ENCODE measurements at regions not wholly inside any gene's neighbourhood (a gene's known extent, or its start where the extent isn't known, plus 50 kb on each side); places are given as distances from the start of the nearest gene placed in this dataset.

- ChIA-PET POLR2A (ENCODE audit: unreplicated experiment) (no interaction called here), CTCF (no interaction called here)
- Histone ChIP-seq H3K4me3 (no peak overlapping the region), H3K27ac (no peak overlapping the region), H3K79me2 (ENCODE audit: low read depth) (no peaks in the 10 kb centered on the region), H2AFZ (no peak overlapping the region), H4K20me1 (ENCODE audit: insufficient read depth) (no peaks in the 10 kb centered on the region), H3F3A (ENCODE audit: insufficient read depth, low read depth) (no peaks in the 10 kb centered on the region), H3K9me3 (ENCODE audit: insufficient read depth, low read depth) (no peaks in the 10 kb centered on the region), H3K36me3 (ENCODE audit: low read depth) (no peaks in the 10 kb centered on the region), H3K27me3 (ENCODE audit: insufficient read depth, low read depth) (no peaks in the 10 kb centered on the region), H3K4me2 (no peak overlapping the region), H3K4me1 (replicated peaks; ENCODE audit: insufficient read depth) (no peaks in the 10 kb centered on the region), H3K9me2 (ENCODE audit: insufficient read depth) (no peaks in the 10 kb centered on the region)
- no peak for TF ChIP-seq EZH2 (IDR thresholded peaks at IDR 0.05; ENCODE audit: low read depth)
- intact Hi-C loops (cut with micrococcal nuclease; ENCODE audit: unreplicated experiment) = no loop called here
- no peak for DNase-seq
- no TSS peak for BruUV-seq (replicated peaks)
Measured at GRCh38 chr1:56168176-56168575, 411.2 kb downstream of the PLPP3 start.

- no peak overlapping the region for H3K27ac ChIP-seq
- no TSS peak for BruUV-seq (replicated peaks)
- no peaks in the 10 kb centered on the region for H4K20me1 ChIP-seq (ENCODE audit: insufficient read depth)
- no peaks in the 10 kb centered on the region for H3F3A ChIP-seq (ENCODE audit: insufficient read depth, low read depth)
- no peak overlapping the region for H3K4me2 ChIP-seq
- ChIA-PET CTCF (no interaction called here), POLR2A (ENCODE audit: unreplicated experiment) (no interaction called here)
- no peaks in the 10 kb centered on the region for H3K9me2 ChIP-seq (ENCODE audit: insufficient read depth)
- TF ChIP-seq, protein P1, sequence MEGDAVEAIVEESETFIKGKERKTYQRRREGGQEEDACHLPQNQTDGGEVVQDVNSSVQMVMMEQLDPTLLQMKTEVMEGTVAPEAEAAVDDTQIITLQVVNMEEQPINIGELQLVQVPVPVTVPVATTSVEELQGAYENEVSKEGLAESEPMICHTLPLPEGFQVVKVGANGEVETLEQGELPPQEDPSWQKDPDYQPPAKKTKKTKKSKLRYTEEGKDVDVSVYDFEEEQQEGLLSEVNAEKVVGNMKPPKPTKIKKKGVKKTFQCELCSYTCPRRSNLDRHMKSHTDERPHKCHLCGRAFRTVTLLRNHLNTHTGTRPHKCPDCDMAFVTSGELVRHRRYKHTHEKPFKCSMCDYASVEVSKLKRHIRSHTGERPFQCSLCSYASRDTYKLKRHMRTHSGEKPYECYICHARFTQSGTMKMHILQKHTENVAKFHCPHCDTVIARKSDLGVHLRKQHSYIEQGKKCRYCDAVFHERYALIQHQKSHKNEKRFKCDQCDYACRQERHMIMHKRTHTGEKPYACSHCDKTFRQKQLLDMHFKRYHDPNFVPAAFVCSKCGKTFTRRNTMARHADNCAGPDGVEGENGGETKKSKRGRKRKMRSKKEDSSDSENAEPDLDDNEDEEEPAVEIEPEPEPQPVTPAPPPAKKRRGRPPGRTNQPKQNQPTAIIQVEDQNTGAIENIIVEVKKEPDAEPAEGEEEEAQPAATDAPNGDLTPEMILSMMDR (conservative IDR thresholded peaks at IDR 0.05) = no peak
- no peak for TF ChIP-seq EZH2 (IDR thresholded peaks at IDR 0.05; ENCODE audit: low read depth)
- no peaks in the 10 kb centered on the region for H3K79me2 ChIP-seq (ENCODE audit: low read depth)
- no peak overlapping the region for H3K4me3 ChIP-seq
- no peaks in the 10 kb centered on the region for H3K4me1 ChIP-seq (replicated peaks; ENCODE audit: insufficient read depth)
- no peaks in the 10 kb centered on the region for H3K36me3 ChIP-seq (ENCODE audit: low read depth)
- H2AFZ ChIP-seq = no peak overlapping the region
- DNase-seq = no peak
- H3K9me3 ChIP-seq (ENCODE audit: insufficient read depth, low read depth) = no peaks in the 10 kb centered on the region
- intact Hi-C loops (cut with micrococcal nuclease; ENCODE audit: unreplicated experiment) = no loop called here
- H3K27me3 ChIP-seq (ENCODE audit: insufficient read depth, low read depth) = no peaks in the 10 kb centered on the region
Measured at GRCh38 chr1:56167596-56167995, 411.8 kb downstream of the PLPP3 start.

DNA sequence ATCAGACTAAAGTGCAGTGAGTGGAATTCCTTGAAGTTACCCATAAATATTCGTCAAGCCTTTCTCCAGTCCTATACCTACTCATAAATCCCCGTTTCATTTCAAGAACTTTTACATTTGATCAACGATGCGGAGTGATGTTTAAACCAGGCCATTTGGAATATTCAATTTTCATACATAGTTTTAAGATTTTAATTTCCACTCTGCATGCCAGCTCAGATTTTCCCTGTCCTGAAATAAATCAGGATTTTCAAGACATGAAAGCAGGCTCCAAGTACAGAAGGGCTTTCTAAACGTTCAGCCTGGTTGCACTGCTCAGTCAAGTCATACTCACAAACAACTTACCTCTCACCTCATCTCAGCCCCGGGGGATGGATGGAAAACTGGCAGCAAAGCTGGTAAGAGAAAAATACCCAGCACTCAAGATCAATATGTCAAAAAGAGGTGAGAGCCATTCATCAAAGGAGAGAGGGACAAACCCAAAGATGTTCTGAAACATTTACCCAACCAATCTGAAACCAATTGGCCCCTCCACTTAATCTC lies 418.5 kb downstream of the PLPP3 start:
- no peaks in the 10 kb centered on the region for H3K9me3 ChIP-seq (ENCODE audit: insufficient read depth, low read depth)
- no peaks in the 10 kb centered on the region for H3K36me3 ChIP-seq (ENCODE audit: low read depth)
- H3K4me3 ChIP-seq = no peak overlapping the region
- H4K20me1 ChIP-seq (ENCODE audit: insufficient read depth) = no peaks in the 10 kb centered on the region
- peaks cover 9% of the 10 kb centered on the region; the same call in 1 of the 2 replicates for H3K4me1 ChIP-seq (replicated peaks; ENCODE audit: insufficient read depth)
- no peaks in the 10 kb centered on the region for H3K79me2 ChIP-seq (ENCODE audit: low read depth)
- DNase-seq = no peak
- POLR2A ChIA-PET (ENCODE audit: unreplicated experiment) = no interaction called here
- no peak for TF ChIP-seq EZH2 (IDR thresholded peaks at IDR 0.05; ENCODE audit: low read depth)
- TF ChIP-seq, protein P1 (conservative IDR thresholded peaks at IDR 0.05) = no peak
- H3K27me3 ChIP-seq (ENCODE audit: insufficient read depth, low read depth) = no peaks in the 10 kb centered on the region
- no peak overlapping the region for H2AFZ ChIP-seq
- no peak overlapping the region for H3K27ac ChIP-seq
- intact Hi-C loops (cut with micrococcal nuclease; ENCODE audit: unreplicated experiment) = no loop called here
- BruUV-seq (replicated peaks) = no TSS peak
- H3K9me2 ChIP-seq (ENCODE audit: insufficient read depth) = no peaks in the 10 kb centered on the region
- H3K4me2 ChIP-seq = no peak overlapping the region
- H3F3A ChIP-seq (ENCODE audit: insufficient read depth, low read depth) = no peaks in the 10 kb centered on the region
- CTCF ChIA-PET = no interaction called here
